GM12878 (cell line): ENCODE measurements at regions not wholly inside any gene's neighbourhood (a gene's known extent, or its start where the extent isn't known, plus 50 kb on each side); places are given as distances from the start of the nearest gene placed in this dataset.

Source experiments
- ATAC-seq: fragments of 200-7000 bp; cut with Tn5 transposase; 3 replicates; pipeline ENCODE4 v1.9.1; 2020; ENCODE audit warnings: mild to moderate bottlenecking, moderate library complexity
- BruUV-seq: library from RNA; stranded (reverse); fragments of 400-500 nt; replicated peaks from 2 replicates; lab custom pipeline; 2021; lab: Mats Ljungman, UMichigan
- CTCF ChIA-PET: fragments of 300-600 bp; sonication (Branson Sonifier 250); formaldehyde crosslinking; extraction: SDS; loops from one replicate; lab custom pipeline; 2021; ENCODE audit warnings: inconsistent platforms; lab: Yijun Ruan, JAX
- POLR2A ChIA-PET: fragments of 350-600 bp; formaldehyde crosslinking; extraction: SDS; loops from one replicate; lab custom pipeline; 2021; ENCODE audit warnings: inconsistent platforms; lab: Charles Lee
- RAD21 ChIA-PET: fragments of 300-600 bp; sonication (Branson Sonifier 250); formaldehyde crosslinking; loops from one replicate; lab custom pipeline; 2023; ENCODE audit warnings: antibody characterized with exemption; ENCODE audit not compliant: unreplicated experiment; lab: Charles Lee
- SMC1A ChIA-PET: fragments of 300-600 bp; sonication (Branson Sonifier 250); formaldehyde crosslinking; loops from one replicate; lab custom pipeline; 2023; ENCODE audit not compliant: unreplicated experiment, uncharacterized antibody; lab: Charles Lee
- DNase-seq: peaks from one replicate; pipeline ENCODE4 v3.0.0-alpha.2; 2011; ENCODE audit warnings: low read depth, low spot score
- FAIRE-seq: peaks from 3 replicates; lab custom pipeline; 2011; peaks lifted over from hg19 to GRCh38; lab: Jason Lieb, UNC
- H2AFZ ChIP-seq: 2 replicates; pipeline ENCODE4 v1.6.0; 2011; ENCODE audit warnings: low read depth, low read length, control low read depth; ENCODE audit not compliant: control insufficient read depth
- H3K27ac ChIP-seq: 2 replicates; pipeline ENCODE4 v1.5.1; 2011; ENCODE audit warnings: control low read depth; ENCODE audit not compliant: control insufficient read depth, insufficient read depth
- H3K27me3 ChIP-seq, 2 experiments: replicated peaks in 1 of 2; 2 replicates each; pipeline versions ENCODE4 v1.6.0 to v1.6.1; 2011; ENCODE audit warnings: low read length in 1 of 2; ENCODE audit not compliant: control insufficient read depth in 2 of 2, insufficient read depth in 2 of 2
- H3K36me3 ChIP-seq, 2 experiments: 2 replicates each; pipeline ENCODE4 v1.5.1; 2011; ENCODE audit warnings: low read length in 1 of 2; ENCODE audit not compliant: control insufficient read depth in 2 of 2, insufficient read depth in 2 of 2
- H3K4me1 ChIP-seq: 2 replicates; pipeline ENCODE4 v1.6.1; 2011; ENCODE audit warnings: mild to moderate bottlenecking, low read length, moderate library complexity, mixed read lengths; ENCODE audit not compliant: control insufficient read depth, insufficient read depth
- H3K4me2 ChIP-seq: 2 replicates; pipeline ENCODE4 v1.6.0; 2011; ENCODE audit warnings: control low read depth; ENCODE audit not compliant: control insufficient read depth, insufficient read depth
- H3K4me3 ChIP-seq: fragments of 200-600 bp; sonication (generic); 2 replicates; pipeline ENCODE4 v1.5.1; 2016
- H3K79me2 ChIP-seq: 2 replicates; pipeline ENCODE4 v1.6.0; 2011; ENCODE audit warnings: low read length; ENCODE audit not compliant: control insufficient read depth, insufficient read depth
- H3K9ac ChIP-seq: 2 replicates; pipeline ENCODE4 v1.8.0; 2011; ENCODE audit warnings: low read length, control low read depth, mixed read lengths; ENCODE audit not compliant: control insufficient read depth, insufficient read depth
- H3K9me3 ChIP-seq: replicated peaks from 3 replicates; pipeline ENCODE4 v1.5.1; 2011; ENCODE audit warnings: mild to moderate bottlenecking, low read length; ENCODE audit not compliant: control insufficient read depth, insufficient read depth
- H4K20me1 ChIP-seq: 2 replicates; pipeline ENCODE4 v1.6.0; 2011; ENCODE audit not compliant: control insufficient read depth, insufficient read depth
- CREB1 ChIP-seq: IDR thresholded peaks from 2 replicates; pipeline ENCODE4 v1.6.1; 2012; ENCODE audit warnings: low read depth, mild to moderate bottlenecking, inconsistent platforms
- DPF2 ChIP-seq: fragments of 450-650 bp; IDR thresholded peaks from 2 replicates; pipeline ENCODE4 v1.6.1; 2017; ENCODE audit warnings: mild to moderate bottlenecking
- IRF4 ChIP-seq: IDR thresholded peaks from 2 replicates; pipeline ENCODE4 v1.6.1; 2011; ENCODE audit warnings: low read depth, low read length
- MAX ChIP-seq: IDR thresholded peaks from 2 replicates; pipeline ENCODE4 v1.6.1; 2012; ENCODE audit warnings: low read depth, low read length, improper control_type of control experiment
- MYB ChIP-seq: fragments of 150-350 bp; IDR thresholded peaks from 2 replicates; pipeline ENCODE4 v1.6.1; 2014; ENCODE audit warnings: mild to moderate bottlenecking, low read depth, low read length, borderline replicate concordance
- RAD51 ChIP-seq: fragments of 450-650 bp; IDR thresholded peaks from 2 replicates; pipeline ENCODE4 v1.6.1; 2016; ENCODE audit warnings: moderate library complexity, mild to moderate bottlenecking, inconsistent platforms
- SPI1 ChIP-seq: IDR thresholded peaks from 2 replicates; pipeline ENCODE4 v1.6.1; 2011; ENCODE audit warnings: low read depth, mild to moderate bottlenecking, low read length, moderate library complexity, borderline replicate concordance; ENCODE audit not compliant: insufficient read depth
- TBL1XR1 ChIP-seq: IDR thresholded peaks from 2 replicates; pipeline ENCODE4 v1.6.1; 2012; ENCODE audit warnings: low read depth, low read length, improper control_type of control experiment
- TCF3 ChIP-seq: IDR thresholded peaks from 2 replicates; pipeline ENCODE4 v1.6.1; 2012; ENCODE audit warnings: low read depth, mild to moderate bottlenecking, low read length, borderline replicate concordance; ENCODE audit not compliant: insufficient read depth
- USF2 ChIP-seq: IDR thresholded peaks from 2 replicates; pipeline ENCODE4 v1.6.1; 2011; ENCODE audit warnings: low read depth, low read length, improper control_type of control experiment, borderline replicate concordance
- WGBS: methylation state at CpG from one replicate; pipeline ENCODE4 v1.1.6; 2016; ENCODE audit warnings: low lambda C conversion rate; ENCODE audit not compliant: insufficient replicate concordance, insufficient coverage; ENCODE audit errors: missing lambda C conversion rate; 5-methylcytosine and 5-hydroxymethylcytosine counted together
- in situ Hi-C: fragments of 300-500 bp; cut with MboI; formaldehyde crosslinking; loops from 9 replicates; pipeline ENCODE4 v1.14.3; 2018; ENCODE audit warnings: mixed read lengths
- intact Hi-C: fragments of 100-400 bp; cut with micrococcal nuclease; formaldehyde crosslinking; loops from one replicate; pipeline ENCODE4 v1.14.2; 2022; ENCODE audit not compliant: unreplicated experiment
- TF ChIP-seq, protein P1 (sequence below): fragments of 450-650 bp; formaldehyde crosslinking; IDR thresholded peaks from 2 replicates; pipeline ENCODE4 v1.4.0; 2020; ENCODE audit warnings: mild to moderate bottlenecking, moderate library complexity
- TF ChIP-seq, protein P2 (sequence below): IDR thresholded peaks from 2 replicates; pipeline ENCODE4 v1.6.1; 2012; ENCODE audit warnings: mild to moderate bottlenecking, low read depth, low read length

GRCh38 chr11:15728207-15728606, 613.5 kb downstream of the INSC start (continued):
- TF ChIP-seq, protein P1, sequence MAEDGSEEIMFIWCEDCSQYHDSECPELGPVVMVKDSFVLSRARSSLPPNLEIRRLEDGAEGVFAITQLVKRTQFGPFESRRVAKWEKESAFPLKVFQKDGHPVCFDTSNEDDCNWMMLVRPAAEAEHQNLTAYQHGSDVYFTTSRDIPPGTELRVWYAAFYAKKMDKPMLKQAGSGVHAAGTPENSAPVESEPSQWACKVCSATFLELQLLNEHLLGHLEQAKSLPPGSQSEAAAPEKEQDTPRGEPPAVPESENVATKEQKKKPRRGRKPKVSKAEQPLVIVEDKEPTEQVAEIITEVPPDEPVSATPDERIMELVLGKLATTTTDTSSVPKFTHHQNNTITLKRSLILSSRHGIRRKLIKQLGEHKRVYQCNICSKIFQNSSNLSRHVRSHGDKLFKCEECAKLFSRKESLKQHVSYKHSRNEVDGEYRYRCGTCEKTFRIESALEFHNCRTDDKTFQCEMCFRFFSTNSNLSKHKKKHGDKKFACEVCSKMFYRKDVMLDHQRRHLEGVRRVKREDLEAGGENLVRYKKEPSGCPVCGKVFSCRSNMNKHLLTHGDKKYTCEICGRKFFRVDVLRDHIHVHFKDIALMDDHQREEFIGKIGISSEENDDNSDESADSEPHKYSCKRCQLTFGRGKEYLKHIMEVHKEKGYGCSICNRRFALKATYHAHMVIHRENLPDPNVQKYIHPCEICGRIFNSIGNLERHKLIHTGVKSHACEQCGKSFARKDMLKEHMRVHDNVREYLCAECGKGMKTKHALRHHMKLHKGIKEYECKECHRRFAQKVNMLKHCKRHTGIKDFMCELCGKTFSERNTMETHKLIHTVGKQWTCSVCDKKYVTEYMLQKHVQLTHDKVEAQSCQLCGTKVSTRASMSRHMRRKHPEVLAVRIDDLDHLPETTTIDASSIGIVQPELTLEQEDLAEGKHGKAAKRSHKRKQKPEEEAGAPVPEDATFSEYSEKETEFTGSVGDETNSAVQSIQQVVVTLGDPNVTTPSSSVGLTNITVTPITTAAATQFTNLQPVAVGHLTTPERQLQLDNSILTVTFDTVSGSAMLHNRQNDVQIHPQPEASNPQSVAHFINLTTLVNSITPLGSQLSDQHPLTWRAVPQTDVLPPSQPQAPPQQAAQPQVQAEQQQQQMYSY (CRISPR knock-in tag) = no peak
- TF ChIP-seq USF2 = no peak
- TF ChIP-seq SPI1 = no peak
- TF ChIP-seq TBL1XR1 = no peak

GRCh38 chr11:15730263-15730994, 615.7 kb downstream of the INSC start:
- TF ChIP-seq, protein P2, sequence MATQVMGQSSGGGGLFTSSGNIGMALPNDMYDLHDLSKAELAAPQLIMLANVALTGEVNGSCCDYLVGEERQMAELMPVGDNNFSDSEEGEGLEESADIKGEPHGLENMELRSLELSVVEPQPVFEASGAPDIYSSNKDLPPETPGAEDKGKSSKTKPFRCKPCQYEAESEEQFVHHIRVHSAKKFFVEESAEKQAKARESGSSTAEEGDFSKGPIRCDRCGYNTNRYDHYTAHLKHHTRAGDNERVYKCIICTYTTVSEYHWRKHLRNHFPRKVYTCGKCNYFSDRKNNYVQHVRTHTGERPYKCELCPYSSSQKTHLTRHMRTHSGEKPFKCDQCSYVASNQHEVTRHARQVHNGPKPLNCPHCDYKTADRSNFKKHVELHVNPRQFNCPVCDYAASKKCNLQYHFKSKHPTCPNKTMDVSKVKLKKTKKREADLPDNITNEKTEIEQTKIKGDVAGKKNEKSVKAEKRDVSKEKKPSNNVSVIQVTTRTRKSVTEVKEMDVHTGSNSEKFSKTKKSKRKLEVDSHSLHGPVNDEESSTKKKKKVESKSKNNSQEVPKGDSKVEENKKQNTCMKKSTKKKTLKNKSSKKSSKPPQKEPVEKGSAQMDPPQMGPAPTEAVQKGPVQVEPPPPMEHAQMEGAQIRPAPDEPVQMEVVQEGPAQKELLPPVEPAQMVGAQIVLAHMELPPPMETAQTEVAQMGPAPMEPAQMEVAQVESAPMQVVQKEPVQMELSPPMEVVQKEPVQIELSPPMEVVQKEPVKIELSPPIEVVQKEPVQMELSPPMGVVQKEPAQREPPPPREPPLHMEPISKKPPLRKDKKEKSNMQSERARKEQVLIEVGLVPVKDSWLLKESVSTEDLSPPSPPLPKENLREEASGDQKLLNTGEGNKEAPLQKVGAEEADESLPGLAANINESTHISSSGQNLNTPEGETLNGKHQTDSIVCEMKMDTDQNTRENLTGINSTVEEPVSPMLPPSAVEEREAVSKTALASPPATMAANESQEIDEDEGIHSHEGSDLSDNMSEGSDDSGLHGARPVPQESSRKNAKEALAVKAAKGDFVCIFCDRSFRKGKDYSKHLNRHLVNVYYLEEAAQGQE = no peak
- no peak for TF ChIP-seq IRF4
- TF ChIP-seq TCF3 = no peak
- TF ChIP-seq MYB = no peak
- TF ChIP-seq DPF2 = no peak
- TF ChIP-seq CREB1 = no peak
- no peak for TF ChIP-seq MAX
- TF ChIP-seq RAD51 = no peak
- FAIRE-seq (no peak), DNase-seq (no peak), ATAC-seq (no peak)
- intact Hi-C loops (no loop called here), in situ Hi-C loops (no loop called here)
- no peak overlapping the region for H2AFZ ChIP-seq
- H3K4me2 ChIP-seq = no peak overlapping the region
- no peaks in the 10 kb centered on the region for H3K27me3 ChIP-seq
- RAD21 ChIA-PET = no interaction called here
- 10% methylated on average over 6 of the region's 6 CpGs for WGBS
- H3K36me3 ChIP-seq = no peaks in the 10 kb centered on the region
- no peaks in the 10 kb centered on the region for H4K20me1 ChIP-seq
- no peaks in the 10 kb centered on the region for H3K79me2 ChIP-seq
- no peaks in the 10 kb centered on the region for H3K4me1 ChIP-seq
- CTCF ChIA-PET = interaction anchor here (1.3 kb wide), 1 partner anchor 96 kb away, joined by 3 read pairs; no protein-coding TSS in a partner anchor
- no TSS peak for BruUV-seq
- no peak overlapping the region for H3K4me3 ChIP-seq
- SMC1A ChIA-PET = interaction anchor here (1.5 kb wide), 1 partner anchor 12 kb away, joined by 5 read pairs; no protein-coding TSS in a partner anchor
- POLR2A ChIA-PET = interaction anchor here (1.3 kb wide), 1 partner anchor 14 kb away, joined by 3 read pairs; no protein-coding TSS in a partner anchor
- H3K27ac ChIP-seq = no peak overlapping the region
- no peak overlapping the region for H3K9ac ChIP-seq
- no peaks in the 10 kb centered on the region for H3K9me3 ChIP-seq
